ENCODE measurements at regions not wholly inside any gene's neighbourhood (a gene's known extent, or its start where the extent isn't known, plus 50 kb on each side); places are given as distances from the start of the nearest gene placed in this dataset.

DNA sequence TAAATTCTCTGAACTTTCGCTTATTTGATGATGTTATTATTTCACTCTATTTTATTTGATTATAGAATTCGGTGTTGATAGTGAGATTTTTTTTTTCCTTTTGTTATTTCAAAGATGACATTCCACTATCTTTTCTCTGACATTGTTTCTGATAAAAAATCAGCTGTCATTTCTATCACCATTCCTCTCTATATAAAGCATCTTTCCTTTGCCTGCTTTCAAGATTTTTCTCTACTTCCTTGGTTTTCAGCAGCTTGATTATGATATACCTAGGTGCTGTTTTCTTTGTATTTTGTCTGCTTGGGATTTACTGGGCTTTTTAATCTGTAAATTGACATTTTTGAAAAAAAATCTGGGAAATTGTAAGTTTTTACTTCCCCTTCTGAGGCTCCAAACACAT, 344.0 kb downstream of the HLX start:
- Histone ChIP-seq H3K27ac (ENCODE audit: low read depth, low read length) (no peak overlapping the region), H2BK5ac (ENCODE audit: low read depth, low read length, poor library complexity) (no peak overlapping the region), H3K79me2 (ENCODE audit: control insufficient read depth, insufficient read depth, low read length, poor library complexity) (no peaks in the 10 kb centered on the region), H4K91ac (ENCODE audit: low read depth, low read length) (no peak overlapping the region), H2BK120ac (ENCODE audit: insufficient read depth, low read length, poor library complexity) (no peak overlapping the region), H2AK5ac (ENCODE audit: low read length) (no peak overlapping the region), H3K9me3 (ENCODE audit: insufficient read depth, low read depth, low read length) (no peaks in the 10 kb centered on the region), H3K4me2 (ENCODE audit: low read length) (no peak overlapping the region), H3K14ac (ENCODE audit: low read length) (no peak overlapping the region), H3K27me3 (ENCODE audit: insufficient read depth, low read length) (no peaks in the 10 kb centered on the region), H3K9ac (ENCODE audit: low read length) (no peak overlapping the region), H2AFZ (ENCODE audit: insufficient read depth, low read length, poor library complexity) (no peak overlapping the region), H3K4me3 (ENCODE audit: low read depth, low read length) (no peak overlapping the region), H3K4ac (ENCODE audit: low read depth, low read length) (no peak overlapping the region), H3K79me1 (ENCODE audit: low read length) (no peaks in the 10 kb centered on the region), H4K12ac (ENCODE audit: low read depth, low read length) (no peak overlapping the region), H4K8ac (ENCODE audit: low read depth, low read length) (no peak overlapping the region), H3K23ac (ENCODE audit: low read length) (no peak overlapping the region), H3K36me3 (ENCODE audit: control insufficient read depth in 1 of 2, insufficient read depth in 2 of 2, low read length in 2 of 2) (no peaks in the 10 kb centered on the region), H3K18ac (ENCODE audit: low read length) (no peak overlapping the region), H2BK12ac (ENCODE audit: low read length) (no peak overlapping the region), H3K4me1 (ENCODE audit: control insufficient read depth in 1 of 2, insufficient read depth in 2 of 2, low read length in 2 of 2) (no peaks in the 10 kb centered on the region)
- no peak for DNase-seq
- no CpG with 5 or more reads among the region's 2 CpGs for WGBS (ENCODE audit: extremely low coverage, insufficient coverage, insufficient read length)

DNA sequence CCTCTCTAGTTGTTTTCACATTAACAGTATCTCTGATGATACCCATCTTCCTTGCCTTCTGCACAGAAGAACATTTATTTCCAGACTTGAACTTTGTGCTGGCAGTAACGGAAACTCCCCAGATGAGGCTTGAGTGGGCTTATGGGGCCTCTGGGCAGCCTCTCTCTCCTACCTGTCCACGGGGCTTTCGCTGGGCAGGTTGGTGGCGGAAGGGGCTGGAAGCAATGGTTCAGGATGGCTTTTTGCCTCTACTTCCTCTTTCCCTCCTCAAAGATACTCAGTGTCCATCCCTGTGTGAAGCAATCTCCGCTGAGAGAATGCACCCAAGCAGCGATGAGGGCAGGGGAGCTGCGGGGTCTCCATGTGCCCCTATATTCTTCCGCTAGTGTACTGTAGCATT, 348.2 kb downstream of the HLX start:
- Histone ChIP-seq H3K4me1 (ENCODE audit: control insufficient read depth in 1 of 2, insufficient read depth in 2 of 2, low read length in 2 of 2) (no peaks in the 10 kb centered on the region), H3K9ac (ENCODE audit: low read length) (no peak overlapping the region), H3K14ac (ENCODE audit: low read length) (no peak overlapping the region), H3K23ac (ENCODE audit: low read length) (no peak overlapping the region), H3K79me2 (ENCODE audit: control insufficient read depth, insufficient read depth, low read length, poor library complexity) (no peaks in the 10 kb centered on the region), H4K8ac (ENCODE audit: low read depth, low read length) (no peak overlapping the region), H3K4ac (ENCODE audit: low read depth, low read length) (no peak overlapping the region), H4K91ac (ENCODE audit: low read depth, low read length) (no peak overlapping the region), H2AFZ (ENCODE audit: insufficient read depth, low read length, poor library complexity) (no peak overlapping the region), H2BK120ac (ENCODE audit: insufficient read depth, low read length, poor library complexity) (no peak overlapping the region), H2BK12ac (ENCODE audit: low read length) (no peak overlapping the region), H3K9me3 (ENCODE audit: insufficient read depth, low read depth, low read length) (no peaks in the 10 kb centered on the region), H3K36me3 (ENCODE audit: control insufficient read depth in 1 of 2, insufficient read depth in 2 of 2, low read length in 2 of 2) (no peaks in the 10 kb centered on the region), H3K4me2 (ENCODE audit: low read length) (no peak overlapping the region), H3K27ac (ENCODE audit: low read depth, low read length) (no peak overlapping the region), H4K12ac (ENCODE audit: low read depth, low read length) (no peak overlapping the region), H3K27me3 (ENCODE audit: insufficient read depth, low read length) (no peaks in the 10 kb centered on the region), H2AK5ac (ENCODE audit: low read length) (no peak overlapping the region), H3K18ac (ENCODE audit: low read length) (no peak overlapping the region), H3K4me3 (ENCODE audit: low read depth, low read length) (no peak overlapping the region), H3K79me1 (ENCODE audit: low read length) (no peaks in the 10 kb centered on the region), H2BK5ac (ENCODE audit: low read depth, low read length, poor library complexity) (no peak overlapping the region)
- no peak for DNase-seq
- WGBS (ENCODE audit: extremely low coverage, insufficient coverage, insufficient read length) = no CpG with 5 or more reads among the region's 8 CpGs

DNA sequence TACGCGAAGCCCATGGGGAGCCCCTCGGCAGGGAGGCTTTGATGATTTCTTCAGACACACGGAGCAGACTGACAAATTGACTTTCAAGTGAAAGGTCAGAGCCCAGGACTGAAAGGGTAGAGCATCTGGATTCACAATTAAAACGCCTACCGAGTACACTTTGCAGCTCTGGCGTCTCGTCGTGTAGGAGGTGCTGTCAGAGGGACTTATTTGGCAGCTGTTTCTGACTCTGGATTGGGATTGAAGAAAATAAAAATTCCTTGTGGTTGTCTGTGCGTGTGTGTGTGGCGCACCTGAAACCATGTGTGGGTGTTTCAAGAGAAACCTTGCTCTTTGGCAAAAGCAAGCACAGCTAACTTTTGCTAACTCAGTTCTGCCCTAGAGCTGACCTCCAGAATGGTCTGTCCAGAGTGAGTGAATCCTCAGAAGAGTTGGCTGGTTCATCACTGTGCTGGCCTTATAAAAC, 348.7 kb downstream of the HLX start:
- no peak for DNase-seq
- no peak overlapping the region for H3K4ac ChIP-seq (ENCODE audit: low read depth, low read length)
- H3K79me1 ChIP-seq (ENCODE audit: low read length) = no peaks in the 10 kb centered on the region
- H2BK12ac ChIP-seq (ENCODE audit: low read length) = no peak overlapping the region
- no peak overlapping the region for H2AFZ ChIP-seq (ENCODE audit: insufficient read depth, low read length, poor library complexity)
- H3K14ac ChIP-seq (ENCODE audit: low read length) = no peak overlapping the region
- no CpG with 5 or more reads among the region's 11 CpGs for WGBS (ENCODE audit: extremely low coverage, insufficient coverage, insufficient read length)
- H3K23ac ChIP-seq (ENCODE audit: low read length) = no peak overlapping the region
- no peak overlapping the region for H3K18ac ChIP-seq (ENCODE audit: low read length)
- H3K4me2 ChIP-seq (ENCODE audit: low read length) = no peak overlapping the region
- H3K27ac ChIP-seq (ENCODE audit: low read depth, low read length) = no peak overlapping the region
- H3K36me3 ChIP-seq (ENCODE audit: control insufficient read depth in 1 of 2, insufficient read depth in 2 of 2, low read length in 2 of 2) = no peaks in the 10 kb centered on the region
- no peaks in the 10 kb centered on the region for H3K79me2 ChIP-seq (ENCODE audit: control insufficient read depth, insufficient read depth, low read length, poor library complexity)
- H3K4me1 ChIP-seq (ENCODE audit: control insufficient read depth in 1 of 2, insufficient read depth in 2 of 2, low read length in 2 of 2) = no peaks in the 10 kb centered on the region
- H3K9ac ChIP-seq (ENCODE audit: low read length) = no peak overlapping the region
- H4K8ac ChIP-seq (ENCODE audit: low read depth, low read length) = no peak overlapping the region
- no peak overlapping the region for H3K4me3 ChIP-seq (ENCODE audit: low read depth, low read length)
- H3K27me3 ChIP-seq (ENCODE audit: insufficient read depth, low read length) = no peaks in the 10 kb centered on the region
- no peak overlapping the region for H2BK5ac ChIP-seq (ENCODE audit: low read depth, low read length, poor library complexity)
- no peak overlapping the region for H4K91ac ChIP-seq (ENCODE audit: low read depth, low read length)
- H2AK5ac ChIP-seq (ENCODE audit: low read length) = no peak overlapping the region
- H3K9me3 ChIP-seq (ENCODE audit: insufficient read depth, low read depth, low read length) = no peaks in the 10 kb centered on the region
- H4K12ac ChIP-seq (ENCODE audit: low read depth, low read length) = no peak overlapping the region
- H2BK120ac ChIP-seq (ENCODE audit: insufficient read depth, low read length, poor library complexity) = no peak overlapping the region

DNA sequence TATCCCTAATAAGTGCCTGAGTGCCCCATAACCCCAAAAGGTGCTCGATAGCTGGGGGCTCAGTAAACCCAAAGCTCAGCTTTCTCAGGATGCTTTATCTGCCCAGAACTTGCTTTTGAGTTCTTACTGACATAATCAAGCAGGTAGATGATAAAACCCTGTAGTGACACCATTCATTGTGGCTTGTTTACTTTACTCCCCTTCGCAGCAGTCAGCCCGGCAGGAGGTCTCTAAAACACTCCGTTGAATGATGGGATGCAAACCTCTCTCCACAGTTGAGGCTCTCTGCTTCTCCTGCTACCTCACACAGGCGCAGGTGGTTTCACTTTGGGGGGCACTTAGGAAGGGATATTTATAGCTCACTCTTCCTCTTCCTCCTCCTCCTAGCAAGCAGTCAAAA, 349.4 kb downstream of the HLX start:
- Histone ChIP-seq H3K23ac (ENCODE audit: low read length) (no peak overlapping the region), H4K91ac (ENCODE audit: low read depth, low read length) (no peak overlapping the region), H3K4me2 (ENCODE audit: low read length) (no peak overlapping the region), H2BK12ac (ENCODE audit: low read length) (no peak overlapping the region), H3K9me3 (ENCODE audit: insufficient read depth, low read depth, low read length) (no peaks in the 10 kb centered on the region), H3K9ac (ENCODE audit: low read length) (no peak overlapping the region), H3K79me2 (ENCODE audit: control insufficient read depth, insufficient read depth, low read length, poor library complexity) (no peaks in the 10 kb centered on the region), H3K36me3 (ENCODE audit: control insufficient read depth in 1 of 2, insufficient read depth in 2 of 2, low read length in 2 of 2) (no peaks in the 10 kb centered on the region), H3K4ac (ENCODE audit: low read depth, low read length) (no peak overlapping the region), H3K79me1 (ENCODE audit: low read length) (no peaks in the 10 kb centered on the region), H2BK120ac (ENCODE audit: insufficient read depth, low read length, poor library complexity) (no peak overlapping the region), H3K14ac (ENCODE audit: low read length) (no peak overlapping the region), H2AK5ac (ENCODE audit: low read length) (no peak overlapping the region), H4K8ac (ENCODE audit: low read depth, low read length) (no peak overlapping the region), H2AFZ (ENCODE audit: insufficient read depth, low read length, poor library complexity) (no peak overlapping the region), H3K27ac (ENCODE audit: low read depth, low read length) (no peak overlapping the region), H3K18ac (ENCODE audit: low read length) (no peak overlapping the region), H2BK5ac (ENCODE audit: low read depth, low read length, poor library complexity) (no peak overlapping the region), H3K4me3 (ENCODE audit: low read depth, low read length) (no peak overlapping the region), H3K4me1 (ENCODE audit: control insufficient read depth in 1 of 2, insufficient read depth in 2 of 2, low read length in 2 of 2) (no peaks in the 10 kb centered on the region), H3K27me3 (ENCODE audit: insufficient read depth, low read length) (no peaks in the 10 kb centered on the region), H4K12ac (ENCODE audit: low read depth, low read length) (no peak overlapping the region)
- DNase-seq = no peak
- WGBS (ENCODE audit: extremely low coverage, insufficient coverage, insufficient read length) = no CpG with 5 or more reads among the region's 5 CpGs

All from trophoblast cell (in vitro differentiated cells and primary cell).